ENCODE measurements at regions not wholly inside any gene's neighbourhood (a gene's known extent, or its start where the extent isn't known, plus 50 kb on each side); places are given as distances from the start of the nearest gene placed in this dataset.

- in situ Hi-C loops (cut with MboI; ENCODE audit: low pct_ligation_motif_present in 1 of 4, low pct_unique_long_range_greater_than_20kb in 1 of 4, low sequenced_read_pairs in 3 of 4) (loop anchor here in 1 of 4 donors (25.0 kb wide), 1 partner anchor 206 kb away; no protein-coding TSS in a partner anchor), intact Hi-C loops (cut with DNase I; ENCODE audit: low total_unique reads) (no loop called here)
- H3K27ac ChIP-seq, result no peak overlapping the region
- no peaks in the 10 kb centered on the region for H3K27me3 ChIP-seq
- TF ChIP-seq POLR2A (IDR thresholded peaks at IDR 0.05) (no peak), POLR2AphosphoS5 (IDR thresholded peaks at IDR 0.05) (no peak), EP300 (IDR thresholded peaks at IDR 0.05; ENCODE audit: low read depth) (no peak), CTCF (IDR thresholded peaks at IDR 0.05) (no peak)
- H3K36me3 ChIP-seq, result no peaks in the 10 kb centered on the region
- WGBS, 2 donors (ENCODE audit: low coverage in 1 of 2), result 35 to 55% methylated on average over 1 of the region's 1 CpG
- H3K4me1 ChIP-seq, result peaks cover 0 to 18% (median 2%) of the 10 kb centered on the region in 4 donors
- H3K4me3 ChIP-seq, result no peak overlapping the region
- no peaks in the 10 kb centered on the region for H3K9me3 ChIP-seq
- no peak for DNase-seq
Measured at GRCh38 chr18:33831424-33831823, 253.4 kb downstream of the ASXL3 start.

GRCh38 chr18:33830213-33830612 lies 252.2 kb downstream of the ASXL3 start:
- Histone ChIP-seq H3K4me3 (no peak overlapping the region), H3K27ac (no peak overlapping the region), H3K27me3 (no peaks in the 10 kb centered on the region), H3K36me3 (no peaks in the 10 kb centered on the region), H3K9me3 (no peaks in the 10 kb centered on the region), H3K4me1 (peaks cover 0 to 18% (median 2%) of the 10 kb centered on the region in 4 donors)
- 55 to 56% methylated on average over 1 of the region's 1 CpG for WGBS, 2 donors (ENCODE audit: low coverage in 1 of 2)
- no peak for DNase-seq
- in situ Hi-C loops (cut with MboI; ENCODE audit: low pct_ligation_motif_present in 1 of 4, low pct_unique_long_range_greater_than_20kb in 1 of 4, low sequenced_read_pairs in 3 of 4), result loop anchor here in 1 of 4 donors (25.0 kb wide), 1 partner anchor 207 kb away; no protein-coding TSS in a partner anchor
- no peak for TF ChIP-seq CTCF (IDR thresholded peaks at IDR 0.05)
- intact Hi-C loops (cut with DNase I; ENCODE audit: low total_unique reads), result no loop called here

- intact Hi-C loops (cut with DNase I; ENCODE audit: low total_unique reads) (no loop called here), in situ Hi-C loops (cut with MboI; ENCODE audit: low pct_ligation_motif_present in 1 of 4, low pct_unique_long_range_greater_than_20kb in 1 of 4, low sequenced_read_pairs in 3 of 4) (loop anchor here in 1 of 4 donors (25.0 kb wide), 1 partner anchor 208 kb away; no protein-coding TSS in a partner anchor)
- TF ChIP-seq POLR2A (IDR thresholded peaks at IDR 0.05), result no peak
- no peak for TF ChIP-seq CTCF (IDR thresholded peaks at IDR 0.05)
- no peak for TF ChIP-seq POLR2AphosphoS5 (IDR thresholded peaks at IDR 0.05)
- TF ChIP-seq EP300 (IDR thresholded peaks at IDR 0.05; ENCODE audit: low read depth), result no peak
- WGBS, 2 donors (ENCODE audit: low coverage in 1 of 2), result 58 to 80% methylated on average over 2 of the region's 2 CpGs
- Histone ChIP-seq H3K27me3 (no peaks in the 10 kb centered on the region), H3K36me3 (no peaks in the 10 kb centered on the region), H3K4me3 (no peak overlapping the region), H3K4me1 (peaks cover 0 to 18% (median 2%) of the 10 kb centered on the region in 4 donors), H3K27ac (no peak overlapping the region), H3K9me3 (no peaks in the 10 kb centered on the region)
- DNase-seq, result no peak
Measured at GRCh38 chr18:33828949-33829348, 250.9 kb downstream of the ASXL3 start.

GRCh38 chr18:33826151-33826550 lies 248.1 kb downstream of the ASXL3 start:
- TF ChIP-seq POLR2A (IDR thresholded peaks at IDR 0.05) (no peak), CTCF (IDR thresholded peaks at IDR 0.05) (no peak), POLR2AphosphoS5 (IDR thresholded peaks at IDR 0.05) (no peak), EP300 (IDR thresholded peaks at IDR 0.05; ENCODE audit: low read depth) (no peak)
- H3K27ac ChIP-seq, result no peak overlapping the region
- peaks cover 0 to 24% (median 2%) of the 10 kb centered on the region in 4 donors for H3K4me1 ChIP-seq
- H3K9me3 ChIP-seq, result no peaks in the 10 kb centered on the region
- no peaks in the 10 kb centered on the region for H3K27me3 ChIP-seq
- no peaks in the 10 kb centered on the region for H3K36me3 ChIP-seq
- H3K4me3 ChIP-seq, result no peak overlapping the region
- in situ Hi-C loops (cut with MboI; ENCODE audit: low pct_ligation_motif_present in 1 of 4, low pct_unique_long_range_greater_than_20kb in 1 of 4, low sequenced_read_pairs in 3 of 4), result loop anchor here in 1 of 4 donors (25.0 kb wide), 1 partner anchor 211 kb away; no protein-coding TSS in a partner anchor
- no peak for DNase-seq
- intact Hi-C loops (cut with DNase I; ENCODE audit: low total_unique reads), result loop anchor here (2.0 kb wide), 1 partner anchor 57 kb away; no protein-coding TSS in a partner anchor
- WGBS, 2 donors (ENCODE audit: low coverage in 1 of 2), result 73 to 79% methylated on average over 4 of the region's 4 CpGs
